PC-3 (cell line): ENCODE measurements at regions not wholly inside any gene's neighbourhood (a gene's known extent, or its start where the extent isn't known, plus 50 kb on each side); places are given as distances from the start of the nearest gene placed in this dataset.

Source experiments
- EZH2 ChIP-seq: fragments of 300-600 bp; sonication (generic); IDR thresholded peaks from one replicate; pipeline ENCODE4 v1.6.1; 2017; ENCODE audit warnings: antibody characterized with exemption, mild to moderate bottlenecking, low read length; ENCODE audit not compliant: unreplicated experiment
- TF ChIP-seq, protein P1 (sequence below): fragments of 300-600 bp; sonication (generic); conservative IDR thresholded peaks from 2 replicates; pipeline ENCODE4 v1.5.1; 2017; ENCODE audit warnings: antibody characterized with exemption, low read depth, mild to moderate bottlenecking, low read length

DNA sequence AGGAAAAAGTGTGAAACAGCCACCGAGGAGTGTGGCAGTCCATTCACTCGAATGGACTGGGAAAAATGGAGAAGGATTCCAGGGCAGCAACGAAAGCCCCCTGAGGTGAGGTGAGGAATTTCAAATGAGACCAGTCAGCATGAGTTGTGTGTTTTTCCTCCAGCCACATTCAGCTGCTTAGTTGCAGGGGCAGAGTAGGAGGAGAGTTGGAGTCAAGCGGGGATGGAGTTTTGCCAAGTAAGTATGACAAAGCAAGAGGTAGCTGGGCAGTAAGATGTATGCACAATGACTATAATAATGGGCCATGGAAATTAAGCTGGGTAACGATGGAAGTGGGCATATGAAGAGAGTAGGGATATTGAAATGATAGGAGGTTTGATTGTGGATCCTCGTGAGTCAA, 64.4 kb downstream of the CCDC54 start:
- TF ChIP-seq, protein P1, sequence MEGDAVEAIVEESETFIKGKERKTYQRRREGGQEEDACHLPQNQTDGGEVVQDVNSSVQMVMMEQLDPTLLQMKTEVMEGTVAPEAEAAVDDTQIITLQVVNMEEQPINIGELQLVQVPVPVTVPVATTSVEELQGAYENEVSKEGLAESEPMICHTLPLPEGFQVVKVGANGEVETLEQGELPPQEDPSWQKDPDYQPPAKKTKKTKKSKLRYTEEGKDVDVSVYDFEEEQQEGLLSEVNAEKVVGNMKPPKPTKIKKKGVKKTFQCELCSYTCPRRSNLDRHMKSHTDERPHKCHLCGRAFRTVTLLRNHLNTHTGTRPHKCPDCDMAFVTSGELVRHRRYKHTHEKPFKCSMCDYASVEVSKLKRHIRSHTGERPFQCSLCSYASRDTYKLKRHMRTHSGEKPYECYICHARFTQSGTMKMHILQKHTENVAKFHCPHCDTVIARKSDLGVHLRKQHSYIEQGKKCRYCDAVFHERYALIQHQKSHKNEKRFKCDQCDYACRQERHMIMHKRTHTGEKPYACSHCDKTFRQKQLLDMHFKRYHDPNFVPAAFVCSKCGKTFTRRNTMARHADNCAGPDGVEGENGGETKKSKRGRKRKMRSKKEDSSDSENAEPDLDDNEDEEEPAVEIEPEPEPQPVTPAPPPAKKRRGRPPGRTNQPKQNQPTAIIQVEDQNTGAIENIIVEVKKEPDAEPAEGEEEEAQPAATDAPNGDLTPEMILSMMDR, result no peak
- TF ChIP-seq EZH2, result no peak
